ENCODE measurements at regions not wholly inside any gene's neighbourhood (a gene's known extent, or its start where the extent isn't known, plus 50 kb on each side); places are given as distances from the start of the nearest gene placed in this dataset.

- Histone ChIP-seq H3K27ac (peak overlapping the region in 3 of 4 donors; percentile 72 to 80 (median 75)), H3K4me3 (no peak overlapping the region), H3K9me3 (no peaks in the 10 kb centered on the region), H3K36me3 (no peaks in the 10 kb centered on the region), H3K4me1 (peaks cover 0 to 85% (median 20%) of the 10 kb centered on the region in 3 donors), H3K27me3 (no peaks in the 10 kb centered on the region)
- no peak for ATAC-seq
- TF ChIP-seq CTCF (IDR thresholded peaks at IDR 0.05), result no peak
- no peak for TF ChIP-seq POLR2AphosphoS5 (IDR thresholded peaks at IDR 0.05)
- TF ChIP-seq EP300 (IDR thresholded peaks at IDR 0.05), result no peak
- no peak for TF ChIP-seq POLR2A (IDR thresholded peaks at IDR 0.05)
- WGBS, 2 donors (ENCODE audit: low coverage in 1 of 2), result no CpG with 5 or more reads among the region's 16 CpGs
Measured at GRCh38 chr2:128378231-128379020, 59.8 kb upstream of the HS6ST1 start.

DNA sequence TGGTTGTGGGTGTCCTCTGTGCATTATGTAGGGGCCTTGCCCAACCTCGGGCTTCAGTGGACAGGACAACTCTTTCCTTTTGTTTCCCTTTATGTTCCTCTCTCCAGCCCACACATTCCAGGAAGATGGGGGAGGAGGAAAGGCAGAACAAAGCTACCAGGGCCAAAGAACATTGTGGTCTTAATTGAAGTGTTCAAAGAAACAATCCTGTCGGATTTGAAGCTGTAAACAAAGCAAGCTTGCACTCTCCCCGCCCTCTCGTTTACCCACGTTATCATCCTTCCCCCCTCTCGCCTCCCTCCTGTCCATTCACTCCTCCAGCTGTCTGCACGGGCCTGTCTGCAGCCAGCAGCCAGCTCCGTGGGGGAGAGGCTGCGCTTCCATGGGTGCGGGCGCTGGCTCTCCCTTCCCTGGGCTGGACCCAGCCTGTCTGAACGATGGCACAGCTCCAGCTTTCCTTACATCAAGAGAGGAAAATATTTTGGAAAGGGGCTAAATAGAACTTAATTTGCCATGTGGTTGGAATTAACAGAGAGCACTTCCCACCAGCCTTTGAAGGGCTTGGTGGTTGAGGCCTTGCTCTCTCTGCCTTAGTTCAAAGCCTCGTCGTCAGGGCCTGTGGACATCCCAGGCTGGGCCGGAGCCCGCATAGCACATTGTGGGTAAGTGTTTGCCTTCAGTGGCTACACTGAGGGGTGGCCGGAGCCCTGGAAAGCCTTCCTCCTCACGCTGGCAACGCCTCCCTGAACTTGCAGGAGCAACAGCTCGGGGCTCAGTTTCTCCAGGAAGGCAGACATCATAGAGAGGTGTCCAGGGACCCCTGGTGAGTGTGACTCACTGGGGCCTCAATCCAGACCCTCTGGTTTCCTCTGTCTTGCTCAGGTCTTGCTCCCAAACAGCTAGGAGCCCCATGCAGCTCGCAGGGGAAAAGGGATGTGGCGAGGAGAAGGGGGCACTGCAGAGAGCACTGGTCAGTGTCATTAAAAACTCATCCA, 60.6 kb upstream of the HS6ST1 start:
- TF ChIP-seq EP300 (IDR thresholded peaks at IDR 0.05) (no peak), CTCF (IDR thresholded peaks at IDR 0.05) (no peak), POLR2A (IDR thresholded peaks at IDR 0.05) (no peak), POLR2AphosphoS5 (IDR thresholded peaks at IDR 0.05) (peak; percentile 77)
- H3K36me3 ChIP-seq, result no peaks in the 10 kb centered on the region
- WGBS, 2 donors (ENCODE audit: low coverage in 1 of 2), result 13 to 26% methylated on average over 3 to 8 of the region's 22 CpGs
- no peaks in the 10 kb centered on the region for H3K27me3 ChIP-seq
- peak overlapping the region in 3 of 4 donors; percentile 72 to 80 (median 75) for H3K27ac ChIP-seq
- ATAC-seq, result peak; percentile 80
- H3K4me3 ChIP-seq, result no peak overlapping the region
- H3K9me3 ChIP-seq, result no peaks in the 10 kb centered on the region
- peaks cover 0 to 76% (median 15%) of the 10 kb centered on the region in 3 donors for H3K4me1 ChIP-seq

- H3K4me3 ChIP-seq, result no peak overlapping the region
- WGBS, 2 donors (ENCODE audit: low coverage in 1 of 2), result 100% methylated on average over 1 of the region's 27 CpGs; no CpG with 5 or more reads in 1 of the 2 donors
- H3K9me3 ChIP-seq, result no peaks in the 10 kb centered on the region
- no peaks in the 10 kb centered on the region for H3K36me3 ChIP-seq
- no peak for ATAC-seq
- TF ChIP-seq POLR2A (IDR thresholded peaks at IDR 0.05), result no peak
- no peak for TF ChIP-seq POLR2AphosphoS5 (IDR thresholded peaks at IDR 0.05)
- no peak for TF ChIP-seq CTCF (IDR thresholded peaks at IDR 0.05)
- no peak for TF ChIP-seq EP300 (IDR thresholded peaks at IDR 0.05)
- no peaks in the 10 kb centered on the region for H3K27me3 ChIP-seq
- H3K4me1 ChIP-seq, result peaks cover 0 to 67% (median 10%) of the 10 kb centered on the region in 3 donors
- peak overlapping the region in 1 of 4 donors; percentile 80 for H3K27ac ChIP-seq
Measured at GRCh38 chr2:128380061-128380889, 61.6 kb upstream of the HS6ST1 start.

GRCh38 chr2:128380961-128381938, 62.6 kb upstream of the HS6ST1 start:
- Histone ChIP-seq H3K36me3 (no peaks in the 10 kb centered on the region), H3K27me3 (no peaks in the 10 kb centered on the region), H3K27ac (peak overlapping the region in 1 of 4 donors; percentile 80), H3K4me3 (no peak overlapping the region), H3K9me3 (no peaks in the 10 kb centered on the region), H3K4me1 (peaks cover 0 to 57% (median 6%) of the 10 kb centered on the region in 3 donors)
- WGBS, 2 donors (ENCODE audit: low coverage in 1 of 2), result 92 to 100% methylated on average over 1 to 3 of the region's 18 CpGs
- no peak for ATAC-seq
- no peak for TF ChIP-seq EP300 (IDR thresholded peaks at IDR 0.05)
- TF ChIP-seq POLR2AphosphoS5 (IDR thresholded peaks at IDR 0.05), result no peak
- TF ChIP-seq CTCF (IDR thresholded peaks at IDR 0.05), result no peak
- TF ChIP-seq POLR2A (IDR thresholded peaks at IDR 0.05), result no peak

Measured in gastroesophageal sphincter (tissue), 4 donors.